Activated naive CD4-positive, alpha-beta T cell treated with anti-CD3 and anti-CD28 coated beads, Interleukin-2, amount 10 ng/mL, durations not matched to agents 7 days and 5 days (primary cell): ENCODE measurements at regions not wholly inside any gene's neighbourhood (a gene's known extent, or its start where the extent isn't known, plus 50 kb on each side); places are given as distances from the start of the nearest gene placed in this dataset.

Experiments
- CTCF ChIA-PET: fragments of 350-600 bp; sonication (Branson Sonifier 250); formaldehyde crosslinking; loops from one replicate; lab custom pipeline; 2021; ENCODE audit warnings: antibody characterized with exemption; lab: Charles Lee
- DNase-seq: peaks from one replicate; pipeline ENCODE4 v3.0.0-alpha.2; 2020
- H3K27ac Mint-ChIP-seq: one replicate; pipeline ENCODE4 v1.8.0; 2021; ENCODE audit warnings: mild to moderate bottlenecking, moderate library complexity, mixed read lengths
- H3K27me3 Mint-ChIP-seq: one replicate; pipeline ENCODE4 v1.8.0; 2021; ENCODE audit warnings: mild to moderate bottlenecking, mixed read lengths
- H3K36me3 Mint-ChIP-seq: one replicate; pipeline ENCODE4 v1.8.0; 2021; ENCODE audit warnings: mixed read lengths
- H3K4me1 Mint-ChIP-seq: one replicate; pipeline ENCODE4 v1.8.0; 2021; ENCODE audit warnings: mixed read lengths
- H3K4me3 Mint-ChIP-seq: one replicate; pipeline ENCODE4 v1.8.0; 2021; ENCODE audit warnings: mild to moderate bottlenecking, moderate library complexity, mixed read lengths
- H3K9me3 Mint-ChIP-seq: one replicate; pipeline ENCODE4 v1.8.0; 2021; ENCODE audit warnings: mixed read lengths

- H3K27me3 Mint-ChIP-seq, result no peaks in the 10 kb centered on the region
- H3K4me3 Mint-ChIP-seq, result no peak overlapping the region
- H3K9me3 Mint-ChIP-seq, result no peaks in the 10 kb centered on the region
- CTCF ChIA-PET, result no interaction called here
- DNase-seq, result no peak
- no peak overlapping the region for H3K27ac Mint-ChIP-seq
- no peaks in the 10 kb centered on the region for H3K4me1 Mint-ChIP-seq
- H3K36me3 Mint-ChIP-seq, result no peaks in the 10 kb centered on the region
Observed at GRCh38 chr12:86658303-86658702, 402.1 kb upstream of the MGAT4C start.

GRCh38 chr12:86647800-86648199 is 391.6 kb upstream of the MGAT4C start:
- CTCF ChIA-PET, result no interaction called here
- H3K4me1 Mint-ChIP-seq, result no peaks in the 10 kb centered on the region
- H3K27ac Mint-ChIP-seq, result no peak overlapping the region
- H3K27me3 Mint-ChIP-seq, result no peaks in the 10 kb centered on the region
- H3K4me3 Mint-ChIP-seq, result no peak overlapping the region
- no peaks in the 10 kb centered on the region for H3K9me3 Mint-ChIP-seq
- DNase-seq, result no peak
- H3K36me3 Mint-ChIP-seq, result no peaks in the 10 kb centered on the region

- H3K36me3 Mint-ChIP-seq, result no peaks in the 10 kb centered on the region
- H3K27me3 Mint-ChIP-seq, result no peaks in the 10 kb centered on the region
- no peaks in the 10 kb centered on the region for H3K4me1 Mint-ChIP-seq
- no peak overlapping the region for H3K4me3 Mint-ChIP-seq
- H3K9me3 Mint-ChIP-seq, result no peaks in the 10 kb centered on the region
- no peak for DNase-seq
- H3K27ac Mint-ChIP-seq, result no peak overlapping the region
- CTCF ChIA-PET, result no interaction called here
Observed at GRCh38 chr12:86634456-86635410, 378.5 kb upstream of the MGAT4C start.

- DNase-seq, result no peak
- Mint-ChIP-seq H3K9me3 (peaks cover 22% of the 10 kb centered on the region), H3K27me3 (no peaks in the 10 kb centered on the region), H3K4me1 (no peaks in the 10 kb centered on the region), H3K4me3 (no peak overlapping the region), H3K36me3 (no peaks in the 10 kb centered on the region), H3K27ac (no peak overlapping the region)
- CTCF ChIA-PET, result no interaction called here
Observed at GRCh38 chr12:86627001-86627400, 370.8 kb upstream of the MGAT4C start.

- Mint-ChIP-seq H3K27me3 (no peaks in the 10 kb centered on the region), H3K4me3 (no peak overlapping the region), H3K36me3 (no peaks in the 10 kb centered on the region), H3K27ac (no peak overlapping the region), H3K4me1 (no peaks in the 10 kb centered on the region), H3K9me3 (peaks cover 19% of the 10 kb centered on the region)
- CTCF ChIA-PET, result no interaction called here
- DNase-seq, result no peak
Observed at GRCh38 chr12:86623267-86623666, 367.1 kb upstream of the MGAT4C start.

GRCh38 chr12:86621957-86622356 is 365.8 kb upstream of the MGAT4C start:
- no peak overlapping the region for H3K27ac Mint-ChIP-seq
- no peaks in the 10 kb centered on the region for H3K36me3 Mint-ChIP-seq
- no peaks in the 10 kb centered on the region for H3K4me1 Mint-ChIP-seq
- H3K27me3 Mint-ChIP-seq, result no peaks in the 10 kb centered on the region
- no peak overlapping the region for H3K4me3 Mint-ChIP-seq
- DNase-seq, result no peak
- CTCF ChIA-PET, result no interaction called here
- peaks cover 18% of the 10 kb centered on the region for H3K9me3 Mint-ChIP-seq

GRCh38 chr12:86613311-86613710 is 357.1 kb upstream of the MGAT4C start:
- Mint-ChIP-seq H3K4me1 (no peaks in the 10 kb centered on the region), H3K27me3 (no peaks in the 10 kb centered on the region), H3K36me3 (no peaks in the 10 kb centered on the region), H3K27ac (no peak overlapping the region), H3K9me3 (peaks cover 4% of the 10 kb centered on the region), H3K4me3 (no peak overlapping the region)
- CTCF ChIA-PET, result no interaction called here
- DNase-seq, result no peak

- Mint-ChIP-seq H3K4me1 (no peaks in the 10 kb centered on the region), H3K27me3 (no peaks in the 10 kb centered on the region), H3K36me3 (no peaks in the 10 kb centered on the region), H3K4me3 (no peak overlapping the region), H3K27ac (no peak overlapping the region), H3K9me3 (peaks cover 2% of the 10 kb centered on the region)
- DNase-seq, result no peak
- CTCF ChIA-PET, result no interaction called here
Observed at GRCh38 chr12:86608638-86609037, 352.4 kb upstream of the MGAT4C start.

- Mint-ChIP-seq H3K36me3 (no peaks in the 10 kb centered on the region), H3K27ac (no peak overlapping the region), H3K4me3 (no peak overlapping the region), H3K9me3 (peaks cover 10% of the 10 kb centered on the region), H3K27me3 (no peaks in the 10 kb centered on the region), H3K4me1 (no peaks in the 10 kb centered on the region)
- CTCF ChIA-PET, result no interaction called here
- DNase-seq, result no peak
Observed at GRCh38 chr12:86601550-86602308, 345.5 kb upstream of the MGAT4C start.

GRCh38 chr12:86600664-86601231 is 344.6 kb upstream of the MGAT4C start:
- Mint-ChIP-seq H3K4me3 (no peak overlapping the region), H3K9me3 (peaks cover 11% of the 10 kb centered on the region), H3K36me3 (no peaks in the 10 kb centered on the region), H3K27me3 (no peaks in the 10 kb centered on the region), H3K4me1 (no peaks in the 10 kb centered on the region), H3K27ac (no peak overlapping the region)
- CTCF ChIA-PET, result no interaction called here
- no peak for DNase-seq

- Mint-ChIP-seq H3K36me3 (no peaks in the 10 kb centered on the region), H3K27me3 (no peaks in the 10 kb centered on the region), H3K9me3 (peaks cover 7% of the 10 kb centered on the region), H3K4me1 (no peaks in the 10 kb centered on the region), H3K27ac (no peak overlapping the region), H3K4me3 (no peak overlapping the region)
- no peak for DNase-seq
- CTCF ChIA-PET, result no interaction called here
Observed at GRCh38 chr12:86597431-86597830, 341.2 kb upstream of the MGAT4C start.

- Mint-ChIP-seq H3K36me3 (no peaks in the 10 kb centered on the region), H3K4me1 (no peaks in the 10 kb centered on the region), H3K9me3 (no peaks in the 10 kb centered on the region)
Observed at GRCh38 chr12:86590296-86590695, 334.1 kb upstream of the MGAT4C start.

GRCh38 chr12:86574143-86574542 is 318.0 kb upstream of the MGAT4C start:
- no peak overlapping the region for H3K27ac Mint-ChIP-seq
- no peak for DNase-seq
- H3K27me3 Mint-ChIP-seq, result no peaks in the 10 kb centered on the region
- H3K36me3 Mint-ChIP-seq, result no peaks in the 10 kb centered on the region
- H3K4me1 Mint-ChIP-seq, result no peaks in the 10 kb centered on the region
- no peak overlapping the region for H3K4me3 Mint-ChIP-seq
- CTCF ChIA-PET, result no interaction called here
- H3K9me3 Mint-ChIP-seq, result peaks cover 2% of the 10 kb centered on the region

More at GRCh38 chr12:86590296-86590695, 334.1 kb upstream of the MGAT4C start:
- no peaks in the 10 kb centered on the region for H3K27me3 Mint-ChIP-seq
- no peak overlapping the region for H3K4me3 Mint-ChIP-seq
- CTCF ChIA-PET, result no interaction called here
- no peak overlapping the region for H3K27ac Mint-ChIP-seq
- no peak for DNase-seq

GRCh38 chr12:86572455-86572854 is 316.3 kb upstream of the MGAT4C start:
- no peak overlapping the region for H3K27ac Mint-ChIP-seq
- H3K27me3 Mint-ChIP-seq, result no peaks in the 10 kb centered on the region
- H3K4me1 Mint-ChIP-seq, result no peaks in the 10 kb centered on the region
- no peak for DNase-seq
- CTCF ChIA-PET, result no interaction called here
- H3K4me3 Mint-ChIP-seq, result no peak overlapping the region
- peaks cover 2% of the 10 kb centered on the region for H3K9me3 Mint-ChIP-seq
- H3K36me3 Mint-ChIP-seq, result no peaks in the 10 kb centered on the region
